ENCODE measurements at regions not wholly inside any gene's neighbourhood (a gene's known extent, or its start where the extent isn't known, plus 50 kb on each side); places are given as distances from the start of the nearest gene placed in this dataset.

DNA sequence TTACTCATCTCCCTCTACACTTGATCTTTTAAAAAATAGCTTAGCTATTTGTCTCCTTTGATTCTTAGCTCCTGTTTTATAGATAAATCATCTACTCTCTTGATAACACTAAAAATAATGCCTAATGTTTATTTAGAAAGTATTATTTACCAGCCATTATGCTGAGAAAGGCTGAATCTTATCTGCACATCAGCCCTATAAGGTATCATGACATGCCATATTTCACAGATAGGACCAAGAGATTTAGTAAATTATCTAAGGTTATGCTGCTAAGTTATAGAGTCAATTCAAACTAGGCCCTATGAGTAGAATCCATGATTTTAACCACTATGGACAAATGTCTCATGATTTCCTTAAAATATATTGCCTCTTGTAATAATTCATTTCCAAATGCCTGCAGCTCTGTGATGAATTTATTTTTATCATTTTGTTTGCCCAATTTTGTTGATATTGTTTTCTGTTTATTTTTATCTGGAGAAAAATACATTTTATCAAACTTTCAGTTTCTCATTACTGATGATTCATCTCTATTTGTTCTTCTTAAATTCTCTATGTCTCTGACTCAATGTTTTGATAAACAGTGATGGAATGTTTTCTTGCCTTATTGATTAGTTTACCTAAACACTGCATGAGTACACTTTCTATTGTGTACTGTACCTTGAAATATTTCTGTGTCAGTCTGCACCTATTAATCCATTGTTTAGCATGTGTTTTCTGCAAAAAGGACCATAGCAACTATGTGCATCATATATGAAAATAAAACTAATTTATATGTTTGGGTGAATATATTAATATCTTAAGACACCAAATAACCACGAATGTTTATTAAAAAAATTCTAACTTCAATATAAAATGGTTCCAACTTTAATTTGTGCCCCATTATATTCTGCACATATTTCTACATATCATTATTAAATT is 300.8 kb downstream of the CDH9 start:
- H2AFZ ChIP-seq (ENCODE audit: control insufficient read depth, low read depth, low read length): no peak overlapping the region
- no peaks in the 10 kb centered on the region for H3K4me1 ChIP-seq (ENCODE audit: control insufficient read depth, insufficient read depth, low read length)
- H3K9ac ChIP-seq (ENCODE audit: control insufficient read depth, insufficient read depth, low read length): no peak overlapping the region
- no peak overlapping the region for H3K27ac ChIP-seq (ENCODE audit: control insufficient read depth, insufficient read depth)
- TF ChIP-seq POLR2AphosphoS5 (IDR thresholded peaks at IDR 0.05; ENCODE audit: low read length) (no peak), NFYA (IDR thresholded peaks at IDR 0.05; ENCODE audit: borderline replicate concordance, low read depth, low read length) (no peak), NR2C2 (IDR thresholded peaks at IDR 0.05; ENCODE audit: borderline replicate concordance, control insufficient read depth, insufficient read length, low read depth) (no peak), CBX5 (IDR thresholded peaks at IDR 0.05; ENCODE audit: low read depth) (no peak), CREM (IDR thresholded peaks at IDR 0.05; ENCODE audit: low read depth) (no peak), TBL1XR1 (IDR thresholded peaks at IDR 0.05; ENCODE audit: low read depth, low read length) (no peak)
- no peaks in the 10 kb centered on the region for H4K20me1 ChIP-seq (ENCODE audit: control insufficient read depth, insufficient read depth)
- ATAC-seq (no peak), DNase-seq (ENCODE audit: low read depth, low spot score) (no peak), FAIRE-seq (no peak)
- intact Hi-C loops (cut with micrococcal nuclease; ENCODE audit: unreplicated experiment) (no loop called here), in situ Hi-C loops (cut with MboI) (no loop called here)
- ChIA-PET POLR2A (no interaction called here), CTCF (no interaction called here), RAD21 (ENCODE audit: unreplicated experiment) (no interaction called here), SMC1A (ENCODE audit: uncharacterized antibody, unreplicated experiment) (interaction anchor here (0.5 kb wide), 1 partner anchor 171 kb away, joined by 3 read pairs; no protein-coding TSS in a partner anchor)
- no peaks in the 10 kb centered on the region for H3K9me3 ChIP-seq (replicated peaks; ENCODE audit: control insufficient read depth, insufficient read depth, low read length)
- no peak overlapping the region for H3K4me2 ChIP-seq (ENCODE audit: control insufficient read depth, insufficient read depth)
- no TSS peak for BruUV-seq (replicated peaks)
- no peak overlapping the region for H3K4me3 ChIP-seq
- H3K79me2 ChIP-seq (ENCODE audit: control insufficient read depth, insufficient read depth, low read length): no peaks in the 10 kb centered on the region
- no peaks in the 10 kb centered on the region for H3K27me3 ChIP-seq (replicated peaks in 1 of 2; ENCODE audit: control insufficient read depth in 2 of 2, insufficient read depth in 2 of 2, low read length in 1 of 2)
- whole genome bisulfite sequencing (ENCODE audit: insufficient coverage, insufficient replicate concordance, low lambda C conversion rate, missing lambda C conversion rate): 0% methylated on average over 1 of the region's 1 CpG
- no peaks in the 10 kb centered on the region for H3K36me3 ChIP-seq (ENCODE audit: control insufficient read depth in 2 of 2, insufficient read depth in 2 of 2, low read length in 1 of 2)

DNA sequence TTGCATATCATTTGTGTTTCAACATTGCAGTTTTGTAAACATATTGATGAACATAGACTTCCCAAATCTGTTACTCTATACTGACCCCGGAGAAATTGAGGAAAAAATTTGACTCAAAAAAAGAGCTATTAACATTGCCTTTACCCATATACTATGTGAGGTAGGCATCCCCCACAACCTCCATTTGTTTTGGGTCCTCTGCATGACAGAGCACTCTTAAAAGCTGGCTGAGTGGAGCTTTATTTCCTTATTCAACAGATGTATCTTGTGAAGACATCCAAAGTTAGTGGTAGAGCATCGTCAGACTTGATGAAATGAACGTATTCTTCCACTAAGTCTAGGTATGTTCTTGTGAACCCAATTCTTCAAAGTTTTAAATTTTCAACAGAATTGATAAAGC is 310.5 kb downstream of the CDH9 start:
- no peaks in the 10 kb centered on the region for H4K20me1 ChIP-seq (ENCODE audit: control insufficient read depth, insufficient read depth)
- ChIA-PET CTCF (interaction anchor here (0.6 kb wide), 1 partner anchor 619 kb away, joined by 3 read pairs; no protein-coding TSS in a partner anchor), RAD21 (ENCODE audit: unreplicated experiment) (no interaction called here), POLR2A (no interaction called here), SMC1A (ENCODE audit: uncharacterized antibody, unreplicated experiment) (no interaction called here)
- intact Hi-C loops (cut with micrococcal nuclease; ENCODE audit: unreplicated experiment): no loop called here
- in situ Hi-C loops (cut with MboI): no loop called here
- ATAC-seq (no peak), DNase-seq (ENCODE audit: low read depth, low spot score) (no peak), FAIRE-seq (no peak)
- H3K4me1 ChIP-seq (ENCODE audit: control insufficient read depth, insufficient read depth, low read length): no peaks in the 10 kb centered on the region
- no peaks in the 10 kb centered on the region for H3K79me2 ChIP-seq (ENCODE audit: control insufficient read depth, insufficient read depth, low read length)
- no peak overlapping the region for H2AFZ ChIP-seq (ENCODE audit: control insufficient read depth, low read depth, low read length)
- H3K4me2 ChIP-seq (ENCODE audit: control insufficient read depth, insufficient read depth): no peak overlapping the region
- H3K4me3 ChIP-seq: no peak overlapping the region
- no TSS peak for BruUV-seq (replicated peaks)
- H3K36me3 ChIP-seq (ENCODE audit: control insufficient read depth in 2 of 2, insufficient read depth in 2 of 2, low read length in 1 of 2): no peaks in the 10 kb centered on the region
- 29% methylated on average over 3 of the region's 3 CpGs for WGBS (ENCODE audit: insufficient coverage, insufficient replicate concordance, low lambda C conversion rate, missing lambda C conversion rate)
- H3K27ac ChIP-seq (ENCODE audit: control insufficient read depth, insufficient read depth): no peak overlapping the region
- H3K9ac ChIP-seq (ENCODE audit: control insufficient read depth, insufficient read depth, low read length): no peak overlapping the region
- no peaks in the 10 kb centered on the region for H3K9me3 ChIP-seq (replicated peaks; ENCODE audit: control insufficient read depth, insufficient read depth, low read length)
- H3K27me3 ChIP-seq (replicated peaks in 1 of 2; ENCODE audit: control insufficient read depth in 2 of 2, insufficient read depth in 2 of 2, low read length in 1 of 2): no peaks in the 10 kb centered on the region
- TF ChIP-seq, protein P1, sequence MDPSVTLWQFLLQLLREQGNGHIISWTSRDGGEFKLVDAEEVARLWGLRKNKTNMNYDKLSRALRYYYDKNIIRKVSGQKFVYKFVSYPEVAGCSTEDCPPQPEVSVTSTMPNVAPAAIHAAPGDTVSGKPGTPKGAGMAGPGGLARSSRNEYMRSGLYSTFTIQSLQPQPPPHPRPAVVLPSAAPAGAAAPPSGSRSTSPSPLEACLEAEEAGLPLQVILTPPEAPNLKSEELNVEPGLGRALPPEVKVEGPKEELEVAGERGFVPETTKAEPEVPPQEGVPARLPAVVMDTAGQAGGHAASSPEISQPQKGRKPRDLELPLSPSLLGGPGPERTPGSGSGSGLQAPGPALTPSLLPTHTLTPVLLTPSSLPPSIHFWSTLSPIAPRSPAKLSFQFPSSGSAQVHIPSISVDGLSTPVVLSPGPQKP (IDR thresholded peaks at IDR 0.05; ENCODE audit: low read depth, low read length): no peak
- TF ChIP-seq TARDBP (IDR thresholded peaks at IDR 0.05; ENCODE audit: borderline replicate concordance) (no peak), YBX1 (IDR thresholded peaks at IDR 0.05) (no peak)
- TF ChIP-seq, protein P2, sequence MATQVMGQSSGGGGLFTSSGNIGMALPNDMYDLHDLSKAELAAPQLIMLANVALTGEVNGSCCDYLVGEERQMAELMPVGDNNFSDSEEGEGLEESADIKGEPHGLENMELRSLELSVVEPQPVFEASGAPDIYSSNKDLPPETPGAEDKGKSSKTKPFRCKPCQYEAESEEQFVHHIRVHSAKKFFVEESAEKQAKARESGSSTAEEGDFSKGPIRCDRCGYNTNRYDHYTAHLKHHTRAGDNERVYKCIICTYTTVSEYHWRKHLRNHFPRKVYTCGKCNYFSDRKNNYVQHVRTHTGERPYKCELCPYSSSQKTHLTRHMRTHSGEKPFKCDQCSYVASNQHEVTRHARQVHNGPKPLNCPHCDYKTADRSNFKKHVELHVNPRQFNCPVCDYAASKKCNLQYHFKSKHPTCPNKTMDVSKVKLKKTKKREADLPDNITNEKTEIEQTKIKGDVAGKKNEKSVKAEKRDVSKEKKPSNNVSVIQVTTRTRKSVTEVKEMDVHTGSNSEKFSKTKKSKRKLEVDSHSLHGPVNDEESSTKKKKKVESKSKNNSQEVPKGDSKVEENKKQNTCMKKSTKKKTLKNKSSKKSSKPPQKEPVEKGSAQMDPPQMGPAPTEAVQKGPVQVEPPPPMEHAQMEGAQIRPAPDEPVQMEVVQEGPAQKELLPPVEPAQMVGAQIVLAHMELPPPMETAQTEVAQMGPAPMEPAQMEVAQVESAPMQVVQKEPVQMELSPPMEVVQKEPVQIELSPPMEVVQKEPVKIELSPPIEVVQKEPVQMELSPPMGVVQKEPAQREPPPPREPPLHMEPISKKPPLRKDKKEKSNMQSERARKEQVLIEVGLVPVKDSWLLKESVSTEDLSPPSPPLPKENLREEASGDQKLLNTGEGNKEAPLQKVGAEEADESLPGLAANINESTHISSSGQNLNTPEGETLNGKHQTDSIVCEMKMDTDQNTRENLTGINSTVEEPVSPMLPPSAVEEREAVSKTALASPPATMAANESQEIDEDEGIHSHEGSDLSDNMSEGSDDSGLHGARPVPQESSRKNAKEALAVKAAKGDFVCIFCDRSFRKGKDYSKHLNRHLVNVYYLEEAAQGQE (IDR thresholded peaks at IDR 0.05; ENCODE audit: low read depth, low read length): no peak
